Trophoblast cell (in vitro differentiated cells and primary cell): ENCODE measurements at regions not wholly inside any gene's neighbourhood (a gene's known extent, or its start where the extent isn't known, plus 50 kb on each side); places are given as distances from the start of the nearest gene placed in this dataset.

Experiments used
- DNase-seq, 2 donors: peaks; one replicate each; pipeline ENCODE4 v3.0.0-alpha.2; 2016
- H2AFZ ChIP-seq: 2 replicates; pipeline ENCODE4 v1.6.1; 2013; ENCODE audit warnings: low read length, moderate library complexity, mild to moderate bottlenecking; ENCODE audit not compliant: insufficient read depth, poor library complexity
- H2AK5ac ChIP-seq: 2 replicates; pipeline ENCODE4 v1.6.1; 2013; ENCODE audit warnings: mild to moderate bottlenecking, low read length
- H2BK120ac ChIP-seq: 2 replicates; pipeline ENCODE4 v1.6.1; 2013; ENCODE audit warnings: low read length, mild to moderate bottlenecking, moderate library complexity; ENCODE audit not compliant: insufficient read depth, poor library complexity
- H2BK12ac ChIP-seq: 2 replicates; pipeline ENCODE4 v1.6.1; 2013; ENCODE audit warnings: mild to moderate bottlenecking, low read length, moderate library complexity
- H2BK5ac ChIP-seq: 2 replicates; pipeline ENCODE4 v1.6.1; 2013; ENCODE audit warnings: low read length, low read depth, moderate library complexity, mild to moderate bottlenecking; ENCODE audit not compliant: poor library complexity
- H3K14ac ChIP-seq: 2 replicates; pipeline ENCODE4 v1.6.1; 2013; ENCODE audit warnings: mild to moderate bottlenecking, low read length
- H3K18ac ChIP-seq: 2 replicates; pipeline ENCODE4 v1.6.1; 2013; ENCODE audit warnings: mild to moderate bottlenecking, low read length
- H3K23ac ChIP-seq: 2 replicates; pipeline ENCODE4 v1.6.1; 2013; ENCODE audit warnings: low read length
- H3K27ac ChIP-seq: 2 replicates; pipeline ENCODE4 v1.5.1; 2013; ENCODE audit warnings: low read depth, mild to moderate bottlenecking, inconsistent platforms, low read length, moderate library complexity
- H3K27me3 ChIP-seq: 2 replicates; pipeline ENCODE4 v1.6.1; 2013; ENCODE audit warnings: inconsistent platforms, mild to moderate bottlenecking, low read length, moderate library complexity; ENCODE audit not compliant: insufficient read depth
- H3K36me3 ChIP-seq, 2 experiments: 1 replicate in 1 of 2; 2 replicates in 1 of 2; pipeline ENCODE4 v1.6.1; 2013; ENCODE audit warnings: low read length in 2 of 2, mild to moderate bottlenecking in 2 of 2, moderate library complexity in 1 of 2; ENCODE audit not compliant: insufficient read depth in 2 of 2, control insufficient read depth in 1 of 2
- H3K4ac ChIP-seq: 2 replicates; pipeline ENCODE4 v1.6.1; 2013; ENCODE audit warnings: low read depth, mild to moderate bottlenecking, low read length, moderate library complexity
- H3K4me1 ChIP-seq, 2 experiments: 1 replicate in 1 of 2; 2 replicates in 1 of 2; pipeline ENCODE4 v1.6.1; 2013; ENCODE audit warnings: low read length in 2 of 2, mild to moderate bottlenecking in 2 of 2, moderate library complexity in 1 of 2; ENCODE audit not compliant: insufficient read depth in 2 of 2, control insufficient read depth in 1 of 2
- H3K4me2 ChIP-seq: 2 replicates; pipeline ENCODE4 v1.6.1; 2013; ENCODE audit warnings: inconsistent platforms, mild to moderate bottlenecking, low read length, moderate library complexity
- H3K4me3 ChIP-seq: 2 replicates; pipeline ENCODE4 v1.5.1; 2013; ENCODE audit warnings: mild to moderate bottlenecking, low read depth, low read length, inconsistent platforms
- H3K79me1 ChIP-seq: one replicate; pipeline ENCODE4 v1.6.1; 2013; ENCODE audit warnings: low read length
- H3K79me2 ChIP-seq: 2 replicates; pipeline ENCODE4 v1.6.1; 2013; ENCODE audit warnings: low read length, mild to moderate bottlenecking; ENCODE audit not compliant: control insufficient read depth, insufficient read depth, poor library complexity
- H3K9ac ChIP-seq: 2 replicates; pipeline ENCODE4 v1.6.1; 2013; ENCODE audit warnings: mild to moderate bottlenecking, low read length
- H3K9me3 ChIP-seq: 2 replicates; pipeline ENCODE4 v1.6.1; 2013; ENCODE audit warnings: low read depth, mild to moderate bottlenecking, control low read depth, inconsistent platforms, low read length; ENCODE audit not compliant: insufficient read depth
- H4K12ac ChIP-seq: 2 replicates; pipeline ENCODE4 v1.6.1; 2013; ENCODE audit warnings: low read depth, mild to moderate bottlenecking, low read length, moderate library complexity
- H4K8ac ChIP-seq: 2 replicates; pipeline ENCODE4 v1.6.1; 2013; ENCODE audit warnings: low read depth, mild to moderate bottlenecking, low read length, moderate library complexity
- H4K91ac ChIP-seq: one replicate; pipeline ENCODE4 v1.6.1; 2013; ENCODE audit warnings: low read depth, mild to moderate bottlenecking, low read length, moderate library complexity
- WGBS: extraction: QIAGEN DNeasy Blood & Tissue Kit; methylation state at CpG from one replicate; pipeline ENCODE4 v1.1.7; 2013; ENCODE audit warnings: missing lambda C conversion rate; ENCODE audit not compliant: insufficient read length, insufficient coverage; ENCODE audit errors: extremely low coverage; 5-methylcytosine and 5-hydroxymethylcytosine counted together

DNA sequence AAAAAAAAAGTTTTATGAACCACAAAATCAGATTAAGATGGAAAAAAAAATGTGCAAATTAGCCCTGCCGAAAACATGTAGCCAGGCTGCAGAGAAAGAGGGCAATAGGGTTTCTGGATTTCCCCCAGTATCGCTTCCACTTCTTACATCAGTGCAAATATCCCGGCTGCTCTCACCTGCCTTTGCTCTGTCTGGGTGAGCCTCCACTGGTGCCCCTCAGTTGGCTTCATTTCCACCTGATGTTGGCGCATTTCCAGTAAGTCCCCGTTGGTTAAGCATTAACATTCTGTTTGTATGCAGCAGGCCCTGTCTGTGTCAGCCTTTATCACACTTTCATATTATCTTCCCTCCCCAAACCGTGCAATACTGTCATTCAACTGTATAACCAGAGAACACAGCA lies 215.1 kb downstream of the CBLN4 start:
- H3K18ac ChIP-seq: no peak overlapping the region
- no peak for DNase-seq
- WGBS: no CpG with 5 or more reads among the region's 6 CpGs

GRCh38 chr20:55784036-55784435 lies 221.3 kb downstream of the CBLN4 start:
- no peaks in the 10 kb centered on the region for H3K79me1 ChIP-seq
- no peaks in the 10 kb centered on the region for H3K36me3 ChIP-seq
- H3K4ac ChIP-seq: no peak overlapping the region
- no peak overlapping the region for H2BK5ac ChIP-seq
- no peak overlapping the region for H4K8ac ChIP-seq
- H3K14ac ChIP-seq: no peak overlapping the region
- no CpG with 5 or more reads among the region's 2 CpGs for WGBS
- H3K9me3 ChIP-seq: no peaks in the 10 kb centered on the region
- no peaks in the 10 kb centered on the region for H3K4me1 ChIP-seq
- no peak overlapping the region for H3K4me2 ChIP-seq
- H2AFZ ChIP-seq: no peak overlapping the region
- H4K91ac ChIP-seq: no peak overlapping the region
- H4K12ac ChIP-seq: no peak overlapping the region
- no peak overlapping the region for H3K4me3 ChIP-seq
- no peak overlapping the region for H3K27ac ChIP-seq
- H3K18ac ChIP-seq: no peak overlapping the region
- no peak overlapping the region for H2AK5ac ChIP-seq
- H2BK12ac ChIP-seq: no peak overlapping the region
- DNase-seq: no peak
- no peak overlapping the region for H3K9ac ChIP-seq
- no peaks in the 10 kb centered on the region for H3K79me2 ChIP-seq
- H2BK120ac ChIP-seq: no peak overlapping the region
- no peaks in the 10 kb centered on the region for H3K27me3 ChIP-seq
- no peak overlapping the region for H3K23ac ChIP-seq

More for the DNA sequence above, 215.1 kb downstream of the CBLN4 start:
- H3K4me3 ChIP-seq: no peak overlapping the region
- H4K91ac ChIP-seq: no peak overlapping the region
- H4K8ac ChIP-seq: no peak overlapping the region
- H3K23ac ChIP-seq: no peak overlapping the region
- H2BK12ac ChIP-seq: no peak overlapping the region
- H4K12ac ChIP-seq: no peak overlapping the region
- no peak overlapping the region for H3K4ac ChIP-seq
- H2BK120ac ChIP-seq: no peak overlapping the region
- H3K4me1 ChIP-seq: no peaks in the 10 kb centered on the region
- no peak overlapping the region for H2BK5ac ChIP-seq
- no peak overlapping the region for H3K27ac ChIP-seq
- H3K14ac ChIP-seq: no peak overlapping the region
- H2AK5ac ChIP-seq: no peak overlapping the region
- no peaks in the 10 kb centered on the region for H3K79me2 ChIP-seq
- H3K36me3 ChIP-seq: no peaks in the 10 kb centered on the region
- no peaks in the 10 kb centered on the region for H3K79me1 ChIP-seq
- H3K9ac ChIP-seq: no peak overlapping the region
- H3K4me2 ChIP-seq: no peak overlapping the region
- H3K27me3 ChIP-seq: no peaks in the 10 kb centered on the region
- no peaks in the 10 kb centered on the region for H3K9me3 ChIP-seq
- H2AFZ ChIP-seq: no peak overlapping the region

DNA sequence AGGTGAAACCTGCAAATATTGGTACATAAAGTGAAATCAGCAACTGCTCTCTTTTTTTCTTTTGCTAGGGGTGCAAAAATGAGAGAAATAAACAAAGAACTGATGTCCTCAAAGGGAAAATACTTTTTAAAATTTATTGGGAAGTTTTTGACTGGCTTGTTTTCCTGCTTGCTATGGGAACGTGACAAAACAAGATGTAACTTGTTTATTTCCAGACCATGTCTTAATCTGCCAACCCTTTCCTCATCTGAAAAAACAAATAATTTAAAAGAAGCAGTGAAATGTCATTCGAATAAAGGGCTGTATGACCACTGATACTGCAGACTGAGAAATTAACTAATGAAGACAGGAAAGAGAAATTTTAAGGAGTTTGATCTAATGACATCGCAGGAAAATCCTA lies 221.9 kb downstream of the CBLN4 start:
- no peak overlapping the region for H3K27ac ChIP-seq
- H3K4me1 ChIP-seq: no peaks in the 10 kb centered on the region
- H4K12ac ChIP-seq: no peak overlapping the region
- no peak overlapping the region for H2BK12ac ChIP-seq
- no peaks in the 10 kb centered on the region for H3K79me1 ChIP-seq
- H2AK5ac ChIP-seq: no peak overlapping the region
- H3K79me2 ChIP-seq: no peaks in the 10 kb centered on the region
- H4K8ac ChIP-seq: no peak overlapping the region
- no peak overlapping the region for H2AFZ ChIP-seq
- H3K4me3 ChIP-seq: no peak overlapping the region
- no peak overlapping the region for H2BK5ac ChIP-seq
- H3K9ac ChIP-seq: no peak overlapping the region
- H3K4ac ChIP-seq: no peak overlapping the region
- H3K36me3 ChIP-seq: no peaks in the 10 kb centered on the region
- no CpG with 5 or more reads among the region's 3 CpGs for WGBS
- no peak overlapping the region for H3K18ac ChIP-seq
- H3K9me3 ChIP-seq: no peaks in the 10 kb centered on the region
- no peak for DNase-seq
- H3K14ac ChIP-seq: no peak overlapping the region
- H2BK120ac ChIP-seq: no peak overlapping the region
- H3K27me3 ChIP-seq: no peaks in the 10 kb centered on the region
- no peak overlapping the region for H3K23ac ChIP-seq
- no peak overlapping the region for H4K91ac ChIP-seq
- H3K4me2 ChIP-seq: no peak overlapping the region

DNA sequence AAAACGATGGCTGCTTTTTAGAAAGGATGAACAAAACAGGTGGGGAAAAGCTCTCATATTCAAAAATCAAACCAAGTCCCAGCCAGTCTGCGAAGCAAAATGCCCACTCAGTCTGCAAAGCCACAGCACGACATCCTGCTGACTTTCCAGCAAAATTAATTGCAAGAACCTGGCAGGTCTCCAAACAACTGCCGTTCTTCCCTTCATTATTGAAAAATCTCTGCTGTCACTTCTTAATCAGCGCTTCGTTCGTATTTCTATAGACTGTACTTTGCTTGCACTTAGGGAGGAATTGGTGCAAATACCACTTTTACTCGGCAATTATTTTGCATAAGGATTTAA lies 222.4 kb downstream of the CBLN4 start:
- no peak overlapping the region for H3K9ac ChIP-seq
- H3K4me2 ChIP-seq: no peak overlapping the region
- no peak overlapping the region for H4K12ac ChIP-seq
- no peak overlapping the region for H3K18ac ChIP-seq
- no peak overlapping the region for H2BK120ac ChIP-seq
- no peaks in the 10 kb centered on the region for H3K9me3 ChIP-seq
- H3K79me1 ChIP-seq: no peaks in the 10 kb centered on the region
- no peak for DNase-seq
- H3K4ac ChIP-seq: no peak overlapping the region
- no peak overlapping the region for H3K27ac ChIP-seq
- no CpG with 5 or more reads among the region's 8 CpGs for WGBS
- no peak overlapping the region for H2AFZ ChIP-seq
- no peak overlapping the region for H2BK12ac ChIP-seq
- no peak overlapping the region for H2BK5ac ChIP-seq
- no peak overlapping the region for H2AK5ac ChIP-seq
- no peaks in the 10 kb centered on the region for H3K4me1 ChIP-seq
- no peaks in the 10 kb centered on the region for H3K27me3 ChIP-seq
- H3K4me3 ChIP-seq: no peak overlapping the region
- H3K23ac ChIP-seq: no peak overlapping the region
- H3K36me3 ChIP-seq: no peaks in the 10 kb centered on the region
- H3K14ac ChIP-seq: no peak overlapping the region
- H4K91ac ChIP-seq: no peak overlapping the region
- H4K8ac ChIP-seq: no peak overlapping the region
- H3K79me2 ChIP-seq: no peaks in the 10 kb centered on the region
